GM18867 (cell line): ENCODE measurements at regions not wholly inside any gene's neighbourhood (a gene's known extent, or its start where the extent isn't known, plus 50 kb on each side); places are given as distances from the start of the nearest gene placed in this dataset.

Experiments
- ATAC-seq: cut with Tn5 transposase; IDR thresholded peaks from one replicate; pipeline ENCODE4 v1.9.1; 2021; ENCODE audit warnings: mild to moderate bottlenecking, moderate library complexity; ENCODE audit not compliant: unreplicated experiment

- ATAC-seq: peak; percentile 49
Observed at GRCh38 chr6:26304797-26305640, 60.0 kb upstream of the BTN3A2 start.

GRCh38 chr6:26305641-26305969 lies 59.4 kb upstream of the BTN3A2 start:
- no peak for ATAC-seq

DNA sequence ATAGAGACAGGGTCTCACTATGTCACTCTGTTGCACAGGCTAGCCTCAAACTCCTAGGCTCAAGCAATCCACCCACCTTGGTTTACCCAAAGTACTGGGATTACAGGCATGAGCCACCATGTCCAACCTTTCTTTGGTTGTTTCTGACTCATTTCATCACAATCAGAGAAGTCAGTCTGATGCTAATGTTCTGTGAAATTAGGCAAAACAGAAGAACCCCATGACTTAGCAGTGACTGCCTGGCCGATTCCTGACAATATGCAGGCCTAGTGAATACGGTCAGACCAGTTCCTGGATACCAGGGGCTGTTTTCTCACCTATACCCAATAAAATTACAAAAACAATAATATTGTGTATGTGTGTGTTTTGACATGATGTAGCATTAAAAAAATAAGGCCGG lies 58.8 kb upstream of the BTN3A2 start:
- ATAC-seq: no peak

- ATAC-seq: no peak
Observed at GRCh38 chr6:26307850-26308249, 57.1 kb upstream of the BTN3A2 start.

- ATAC-seq: no peak
Observed at GRCh38 chr6:26309731-26310142, 55.3 kb upstream of the BTN3A2 start.

DNA sequence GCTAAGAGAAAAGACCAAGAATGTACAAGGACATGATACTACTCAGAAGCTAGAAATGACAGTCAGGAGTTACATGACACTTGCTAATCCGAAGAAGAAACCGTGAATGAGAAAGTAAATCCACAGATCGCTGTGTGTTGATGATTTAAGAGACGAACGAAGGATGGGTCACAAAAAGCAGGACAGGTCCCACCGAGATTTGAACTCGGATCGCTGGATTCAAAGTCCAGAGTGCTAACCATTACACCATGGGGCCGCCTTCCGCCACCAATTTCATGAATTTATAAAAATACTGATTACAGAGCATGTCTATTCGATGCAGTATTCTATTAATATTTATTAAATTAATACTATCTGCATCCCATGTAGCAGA lies 54.0 kb upstream of the BTN3A2 start:
- no peak for ATAC-seq

DNA sequence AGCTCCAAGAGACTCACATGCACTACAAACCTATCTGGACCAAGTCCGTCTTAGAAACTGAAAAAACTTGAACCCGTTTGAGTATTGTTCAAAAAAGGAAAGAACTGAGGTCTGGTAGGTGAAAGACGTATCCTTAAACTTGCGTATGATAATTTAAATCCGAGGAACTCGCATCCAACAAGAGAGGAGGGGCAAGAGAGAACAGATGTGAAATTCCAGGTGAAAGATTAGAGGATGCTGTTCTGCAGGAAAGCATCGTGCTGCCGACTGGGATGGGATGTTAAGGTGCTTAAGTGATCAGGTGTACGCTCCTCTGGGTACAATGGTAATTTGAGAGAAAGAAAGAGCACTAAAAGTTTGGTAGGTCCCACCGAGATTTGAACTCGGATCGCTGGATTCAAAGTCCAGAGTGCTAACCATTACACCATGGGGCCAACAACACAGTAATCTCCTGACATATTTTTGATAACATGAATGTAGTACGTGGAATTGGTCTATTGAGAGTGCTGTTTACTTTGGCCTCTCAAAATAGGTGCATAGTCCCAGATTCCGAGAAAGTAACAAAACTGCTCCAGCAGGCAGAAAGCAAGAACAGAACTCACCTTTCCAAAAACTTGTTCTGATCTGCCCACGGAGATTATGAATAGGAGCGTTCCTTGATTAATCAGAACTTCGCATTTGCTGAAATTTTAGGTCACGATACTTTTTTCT lies 53.5 kb upstream of the BTN3A2 start:
- peak; percentile 25 for ATAC-seq

DNA sequence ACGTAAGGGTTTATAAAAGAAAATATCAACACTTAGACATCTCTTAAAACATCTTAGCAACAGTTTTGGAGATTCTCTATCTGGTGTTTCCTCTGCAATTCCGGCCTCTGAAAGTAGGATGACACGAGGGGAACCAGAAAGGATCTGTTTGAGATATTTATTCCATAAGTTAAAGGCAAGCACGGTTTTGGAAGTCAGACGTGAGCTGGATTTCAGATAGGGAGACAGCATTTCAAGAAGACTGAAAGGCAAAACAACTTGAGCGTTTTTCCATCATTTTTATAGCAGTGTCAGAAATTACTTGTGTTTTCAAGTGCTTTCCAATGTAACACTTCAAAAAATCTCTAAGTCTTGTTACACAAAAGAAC lies 52.9 kb upstream of the BTN3A2 start:
- no peak for ATAC-seq

DNA sequence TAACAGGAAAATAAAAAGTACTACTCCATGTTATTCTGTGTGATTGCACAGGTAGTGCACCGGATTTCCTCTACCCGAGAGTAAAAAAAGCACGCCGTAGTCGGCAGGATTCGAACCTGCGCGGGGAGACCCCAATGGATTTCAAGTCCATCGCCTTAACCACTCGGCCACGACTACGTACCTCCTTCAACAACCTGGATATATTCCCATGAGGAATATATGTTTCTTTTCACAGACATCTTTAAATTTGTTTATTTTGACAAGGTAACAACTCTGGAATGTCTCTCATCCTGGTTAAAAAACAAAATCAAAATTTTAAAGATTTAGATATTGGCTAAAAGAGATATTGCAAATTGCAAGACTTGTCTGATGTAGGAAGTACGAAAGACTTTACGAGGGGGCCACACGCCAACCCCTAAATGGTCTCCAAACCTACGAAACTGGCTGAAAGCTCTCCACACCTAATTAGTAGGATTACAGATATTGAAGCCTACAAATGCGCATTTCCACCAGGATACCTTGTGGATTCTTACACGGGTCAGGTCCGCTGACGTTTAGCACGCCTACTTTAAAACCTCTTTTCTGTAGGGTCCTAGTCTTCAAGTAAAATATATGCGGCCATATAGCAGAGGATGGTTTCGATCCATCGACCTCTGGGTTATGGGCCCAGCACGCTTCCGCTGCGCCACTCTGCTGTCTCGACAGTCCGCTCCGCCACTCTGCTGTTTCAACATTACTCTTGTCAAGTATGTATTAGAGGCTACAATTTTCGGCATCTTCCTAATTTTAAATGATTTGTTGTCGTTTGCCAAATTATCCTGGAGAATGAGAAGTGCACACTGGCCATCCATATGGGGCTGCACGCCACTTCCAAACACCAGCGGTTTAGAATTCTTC lies 52.2 kb upstream of the BTN3A2 start:
- peak; percentile 38 for ATAC-seq
